H1 (cell line): ENCODE measurements at regions not wholly inside any gene's neighbourhood (a gene's known extent, or its start where the extent isn't known, plus 50 kb on each side); places are given as distances from the start of the nearest gene placed in this dataset.

Experiments
- CTBP2 ChIP-seq: IDR thresholded peaks from 2 replicates; pipeline ENCODE4 v1.7.0; 2011; ENCODE audit warnings: borderline replicate concordance, mild to moderate bottlenecking, moderate library complexity, mixed read lengths, low read length; ENCODE audit not compliant: insufficient read depth, insufficient read length
- GABPA ChIP-seq: IDR thresholded peaks from 2 replicates; pipeline ENCODE4 v1.6.1; 2011; ENCODE audit warnings: mild to moderate bottlenecking, low read length, moderate library complexity, borderline replicate concordance; ENCODE audit not compliant: insufficient read depth
- KDM1A ChIP-seq: fragments of 200-600, 300-600 bp; sonication (generic); IDR thresholded peaks from 2 replicates; pipeline ENCODE4 v1.7.1; 2016; ENCODE audit warnings: mild to moderate bottlenecking, low read length, borderline replicate concordance
- POLR2A ChIP-seq, 2 experiments: IDR thresholded peaks; 1 replicate in 1 of 2; 2 replicates in 1 of 2; pipeline ENCODE4 v1.6.1; 2011; ENCODE audit warnings: low read depth in 2 of 2, low read length in 2 of 2, mild to moderate bottlenecking in 2 of 2; ENCODE audit errors: control extremely low read depth in 1 of 2
- RNF2 ChIP-seq: fragments of 200-900, 300-1000 bp; sonication (generic); IDR thresholded peaks from 2 replicates; pipeline ENCODE4 v1.7.1; 2016; ENCODE audit warnings: borderline replicate concordance, low read depth, mild to moderate bottlenecking, antibody characterized with exemption, low read length; ENCODE audit not compliant: poor library complexity, severe bottlenecking; ENCODE audit errors: missing control alignments
- TAF7 ChIP-seq: optimal IDR thresholded peaks from 2 replicates; pipeline ENCODE3; 2011; ENCODE audit warnings: low read depth, mild to moderate bottlenecking, inconsistent platforms, low read length, moderate library complexity, borderline replicate concordance
- TCF12 ChIP-seq: IDR thresholded peaks from 2 replicates; pipeline ENCODE4 v1.6.1; 2011; ENCODE audit warnings: low read depth, mild to moderate bottlenecking, low read length

GRCh38 chr10:110420401-110421193 is 77.1 kb upstream of the DUSP5 start (continued):
- TF ChIP-seq RNF2, result no peak
- no peak for TF ChIP-seq KDM1A
- TF ChIP-seq CTBP2, result no peak
- TF ChIP-seq TCF12, result no peak
- TF ChIP-seq POLR2A (IDR thresholded peaks at IDR 0.05; ENCODE audit: control extremely low read depth in 1 of 2, low read depth in 2 of 2, low read length in 2 of 2), result no peak
- TF ChIP-seq TAF7, result no peak
- no peak for TF ChIP-seq GABPA
